GM23338 (cell line): ENCODE measurements at regions not wholly inside any gene's neighbourhood (a gene's known extent, or its start where the extent isn't known, plus 50 kb on each side); places are given as distances from the start of the nearest gene placed in this dataset.

ENCODE experiments used
- ATAC-seq: fragments of 200-7000 bp; cut with Tn5 transposase; 3 replicates; pipeline ENCODE4 v1.9.1; 2020
- DNase-seq: peaks from one replicate; pipeline ENCODE4 v3.0.0-alpha.2; 2015; ENCODE audit warnings: low spot score
- H2AFZ ChIP-seq: fragments of 200-600 bp; sonication (generic); 2 replicates; pipeline ENCODE4 v1.8.0; 2016; ENCODE audit warnings: antibody characterized with exemption, mild to moderate bottlenecking, moderate library complexity
- H3F3A ChIP-seq: fragments of 200-600 bp; sonication (generic); replicated peaks from 2 replicates; pipeline ENCODE4 v1.8.0; 2017; ENCODE audit warnings: antibody characterized with exemption, mixed run types, low read depth
- H3K27ac ChIP-seq: fragments of 200-600 bp; sonication (generic); 2 replicates; pipeline ENCODE4 v1.6.1; 2016; ENCODE audit warnings: low read depth
- H3K27me3 ChIP-seq: fragments of 200-600 bp; sonication (generic); 2 replicates; pipeline ENCODE4 v1.8.0; 2016; ENCODE audit warnings: mild to moderate bottlenecking, mixed run types, moderate library complexity; ENCODE audit not compliant: insufficient read depth
- H3K36me3 ChIP-seq: fragments of 200-600 bp; sonication (generic); 2 replicates; pipeline ENCODE4 v1.8.0; 2016; ENCODE audit warnings: mild to moderate bottlenecking; ENCODE audit not compliant: insufficient read depth
- H3K4me1 ChIP-seq: fragments of 200-600 bp; sonication (generic); 2 replicates; pipeline ENCODE4 v1.8.0; 2016; ENCODE audit warnings: mild to moderate bottlenecking, moderate library complexity; ENCODE audit not compliant: insufficient read depth
- H3K4me2 ChIP-seq: fragments of 200-600 bp; sonication (generic); 2 replicates; pipeline ENCODE4 v1.7.1; 2017; ENCODE audit warnings: mixed run types
- H3K4me3 ChIP-seq: fragments of 200-600 bp; sonication (generic); 2 replicates; pipeline ENCODE4 v1.6.1; 2016; ENCODE audit warnings: mixed run types
- H3K79me2 ChIP-seq: fragments of 200-600 bp; sonication (generic); replicated peaks from 2 replicates; pipeline ENCODE4 v1.8.0; 2017; ENCODE audit warnings: mild to moderate bottlenecking; ENCODE audit not compliant: insufficient read depth
- H3K9me2 ChIP-seq: fragments of 200-600 bp; sonication (generic); 2 replicates; pipeline ENCODE4 v1.8.0; 2017; ENCODE audit not compliant: insufficient read depth
- H4K20me1 ChIP-seq: fragments of 200-600 bp; sonication (generic); replicated peaks from 2 replicates; pipeline ENCODE4 v1.8.0; 2017; ENCODE audit warnings: mild to moderate bottlenecking; ENCODE audit not compliant: insufficient read depth
- H3K27ac Mint-ChIP-seq: 2 replicates; pipeline ENCODE4 v1.8.0; 2020; ENCODE audit warnings: inconsistent platforms, mild to moderate bottlenecking, moderate library complexity, mixed read lengths
- H3K27me3 Mint-ChIP-seq: 3 replicates; pipeline ENCODE4 v1.8.0; 2022; ENCODE audit warnings: low read depth, mild to moderate bottlenecking, moderate library complexity, mixed read lengths, inconsistent platforms; ENCODE audit not compliant: insufficient read depth, poor library complexity
- H3K36me3 Mint-ChIP-seq: 3 replicates; pipeline ENCODE4 v1.8.0; 2021; ENCODE audit warnings: low read depth, mild to moderate bottlenecking, inconsistent platforms, moderate library complexity, mixed read lengths
- H3K4me1 Mint-ChIP-seq: 3 replicates; pipeline ENCODE4 v1.8.0; 2020; ENCODE audit warnings: mild to moderate bottlenecking, inconsistent platforms, mixed read lengths
- H3K4me3 Mint-ChIP-seq: 3 replicates; pipeline ENCODE4 v1.8.0; 2021; ENCODE audit warnings: moderate library complexity, mild to moderate bottlenecking, inconsistent platforms, mixed read lengths
- H3K9me3 Mint-ChIP-seq: 3 replicates; pipeline ENCODE4 v1.8.0; 2020; ENCODE audit warnings: moderate library complexity, mild to moderate bottlenecking, inconsistent platforms, mixed read lengths
- CREB1 ChIP-seq: fragments of 250-450 bp; sonication (Bioruptor Pico); IDR thresholded peaks from 2 replicates; pipeline ENCODE4 v1.5.0; 2020; ENCODE audit warnings: low read depth, mild to moderate bottlenecking, moderate library complexity
- EZH2 ChIP-seq: fragments of 200-600 bp; sonication (generic); IDR thresholded peaks from one replicate; pipeline ENCODE4 v1.8.0; 2017; ENCODE audit warnings: antibody characterized with exemption, mild to moderate bottlenecking, low read depth; ENCODE audit not compliant: unreplicated experiment
- EZH2phosphoT487 ChIP-seq: fragments of 200-600 bp; sonication (generic); IDR thresholded peaks from one replicate; pipeline ENCODE4 v1.8.1; 2018; ENCODE audit warnings: antibody characterized with exemption; ENCODE audit not compliant: unreplicated experiment
- JUNB ChIP-seq: IDR thresholded peaks from one replicate; pipeline ENCODE4 v1.6.1; 2016; ENCODE audit warnings: antibody characterized with exemption; ENCODE audit not compliant: unreplicated experiment
- NANOG ChIP-seq: IDR thresholded peaks from 2 replicates; pipeline ENCODE4 v1.6.1; 2016; ENCODE audit warnings: antibody characterized with exemption, borderline replicate concordance
- POLR2AphosphoS5 ChIP-seq: IDR thresholded peaks from 2 replicates; pipeline ENCODE4 v1.6.1; 2016; ENCODE audit warnings: antibody characterized with exemption, low read depth
- STAT1 ChIP-seq: IDR thresholded peaks from one replicate; pipeline ENCODE4 v1.6.1; 2016; ENCODE audit warnings: antibody characterized with exemption; ENCODE audit not compliant: unreplicated experiment
- ZNF114 ChIP-seq: fragments of 250-450 bp; sonication (Bioruptor Pico); IDR thresholded peaks from 2 replicates; pipeline ENCODE4 v1.5.0; 2020; ENCODE audit warnings: mild to moderate bottlenecking, moderate library complexity
- ZNF331 ChIP-seq: fragments of 250-450 bp; sonication (Bioruptor Pico); IDR thresholded peaks from 2 replicates; pipeline ENCODE4 v1.5.0; 2020; ENCODE audit warnings: low read depth, mild to moderate bottlenecking, moderate library complexity
- TF ChIP-seq, protein P1 (sequence below): IDR thresholded peaks from 2 replicates; pipeline ENCODE4 v1.6.1; 2016; ENCODE audit warnings: antibody characterized with exemption
- TF ChIP-seq, protein P2 (sequence below), 2 experiments: fragments of 200-600 bp in 1 of 2; sonication (generic) in 1 of 2; conservative IDR thresholded peaks; 2 replicates each; pipeline versions ENCODE4 v1.5.1 to v1.6.1; 2016 to 2017; ENCODE audit warnings: antibody characterized with exemption in 2 of 2, low read depth in 2 of 2, mild to moderate bottlenecking in 2 of 2, moderate library complexity in 1 of 2
- TF ChIP-seq, protein P3 (sequence below): fragments of 250-450 bp; sonication (Bioruptor Pico); IDR thresholded peaks from 2 replicates; pipeline ENCODE4 v1.5.0; 2020; ENCODE audit warnings: mild to moderate bottlenecking, moderate library complexity
- TF ChIP-seq, protein P4 (sequence below): IDR thresholded peaks from one replicate; pipeline ENCODE4 v1.6.1; 2018; ENCODE audit warnings: antibody characterized with exemption; ENCODE audit not compliant: unreplicated experiment

DNA sequence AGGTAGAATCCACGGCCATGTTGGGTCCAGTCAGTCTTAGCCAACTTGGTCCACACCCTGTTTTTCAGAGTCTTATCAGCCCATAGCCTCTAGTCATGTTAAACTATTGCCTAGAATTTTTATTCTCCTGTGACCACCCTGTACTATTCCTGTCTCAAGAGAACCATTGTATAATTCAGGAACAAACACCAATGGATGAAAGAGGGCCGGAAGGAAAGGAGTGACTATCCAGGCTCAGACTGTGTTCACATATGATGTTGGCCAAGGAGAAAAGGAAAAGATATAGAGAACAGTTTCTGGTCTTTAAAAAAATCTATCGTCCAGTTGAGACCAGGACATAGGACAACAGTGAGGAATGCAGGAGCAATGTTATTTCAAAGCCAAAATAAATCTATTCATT lies 82.9 kb upstream of the SETBP1 start:
- no peak overlapping the region for H3K4me2 ChIP-seq
- no peak overlapping the region for H3K27ac Mint-ChIP-seq
- TF ChIP-seq NANOG (no peak), EZH2phosphoT487 (no peak), EZH2 (no peak), CREB1 (CRISPR knock-in tag) (no peak), JUNB (no peak), STAT1 (no peak), ZNF114 (CRISPR knock-in tag) (no peak), ZNF331 (CRISPR knock-in tag) (no peak), POLR2AphosphoS5 (no peak)
- TF ChIP-seq, protein P1, sequence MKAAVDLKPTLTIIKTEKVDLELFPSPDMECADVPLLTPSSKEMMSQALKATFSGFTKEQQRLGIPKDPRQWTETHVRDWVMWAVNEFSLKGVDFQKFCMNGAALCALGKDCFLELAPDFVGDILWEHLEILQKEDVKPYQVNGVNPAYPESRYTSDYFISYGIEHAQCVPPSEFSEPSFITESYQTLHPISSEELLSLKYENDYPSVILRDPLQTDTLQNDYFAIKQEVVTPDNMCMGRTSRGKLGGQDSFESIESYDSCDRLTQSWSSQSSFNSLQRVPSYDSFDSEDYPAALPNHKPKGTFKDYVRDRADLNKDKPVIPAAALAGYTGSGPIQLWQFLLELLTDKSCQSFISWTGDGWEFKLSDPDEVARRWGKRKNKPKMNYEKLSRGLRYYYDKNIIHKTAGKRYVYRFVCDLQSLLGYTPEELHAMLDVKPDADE = no peak
- TF ChIP-seq, protein P2, sequence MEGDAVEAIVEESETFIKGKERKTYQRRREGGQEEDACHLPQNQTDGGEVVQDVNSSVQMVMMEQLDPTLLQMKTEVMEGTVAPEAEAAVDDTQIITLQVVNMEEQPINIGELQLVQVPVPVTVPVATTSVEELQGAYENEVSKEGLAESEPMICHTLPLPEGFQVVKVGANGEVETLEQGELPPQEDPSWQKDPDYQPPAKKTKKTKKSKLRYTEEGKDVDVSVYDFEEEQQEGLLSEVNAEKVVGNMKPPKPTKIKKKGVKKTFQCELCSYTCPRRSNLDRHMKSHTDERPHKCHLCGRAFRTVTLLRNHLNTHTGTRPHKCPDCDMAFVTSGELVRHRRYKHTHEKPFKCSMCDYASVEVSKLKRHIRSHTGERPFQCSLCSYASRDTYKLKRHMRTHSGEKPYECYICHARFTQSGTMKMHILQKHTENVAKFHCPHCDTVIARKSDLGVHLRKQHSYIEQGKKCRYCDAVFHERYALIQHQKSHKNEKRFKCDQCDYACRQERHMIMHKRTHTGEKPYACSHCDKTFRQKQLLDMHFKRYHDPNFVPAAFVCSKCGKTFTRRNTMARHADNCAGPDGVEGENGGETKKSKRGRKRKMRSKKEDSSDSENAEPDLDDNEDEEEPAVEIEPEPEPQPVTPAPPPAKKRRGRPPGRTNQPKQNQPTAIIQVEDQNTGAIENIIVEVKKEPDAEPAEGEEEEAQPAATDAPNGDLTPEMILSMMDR (conservative IDR thresholded peaks at IDR 0.05; ENCODE audit: low read depth in 2 of 2) = no peak
- TF ChIP-seq, protein P3, sequence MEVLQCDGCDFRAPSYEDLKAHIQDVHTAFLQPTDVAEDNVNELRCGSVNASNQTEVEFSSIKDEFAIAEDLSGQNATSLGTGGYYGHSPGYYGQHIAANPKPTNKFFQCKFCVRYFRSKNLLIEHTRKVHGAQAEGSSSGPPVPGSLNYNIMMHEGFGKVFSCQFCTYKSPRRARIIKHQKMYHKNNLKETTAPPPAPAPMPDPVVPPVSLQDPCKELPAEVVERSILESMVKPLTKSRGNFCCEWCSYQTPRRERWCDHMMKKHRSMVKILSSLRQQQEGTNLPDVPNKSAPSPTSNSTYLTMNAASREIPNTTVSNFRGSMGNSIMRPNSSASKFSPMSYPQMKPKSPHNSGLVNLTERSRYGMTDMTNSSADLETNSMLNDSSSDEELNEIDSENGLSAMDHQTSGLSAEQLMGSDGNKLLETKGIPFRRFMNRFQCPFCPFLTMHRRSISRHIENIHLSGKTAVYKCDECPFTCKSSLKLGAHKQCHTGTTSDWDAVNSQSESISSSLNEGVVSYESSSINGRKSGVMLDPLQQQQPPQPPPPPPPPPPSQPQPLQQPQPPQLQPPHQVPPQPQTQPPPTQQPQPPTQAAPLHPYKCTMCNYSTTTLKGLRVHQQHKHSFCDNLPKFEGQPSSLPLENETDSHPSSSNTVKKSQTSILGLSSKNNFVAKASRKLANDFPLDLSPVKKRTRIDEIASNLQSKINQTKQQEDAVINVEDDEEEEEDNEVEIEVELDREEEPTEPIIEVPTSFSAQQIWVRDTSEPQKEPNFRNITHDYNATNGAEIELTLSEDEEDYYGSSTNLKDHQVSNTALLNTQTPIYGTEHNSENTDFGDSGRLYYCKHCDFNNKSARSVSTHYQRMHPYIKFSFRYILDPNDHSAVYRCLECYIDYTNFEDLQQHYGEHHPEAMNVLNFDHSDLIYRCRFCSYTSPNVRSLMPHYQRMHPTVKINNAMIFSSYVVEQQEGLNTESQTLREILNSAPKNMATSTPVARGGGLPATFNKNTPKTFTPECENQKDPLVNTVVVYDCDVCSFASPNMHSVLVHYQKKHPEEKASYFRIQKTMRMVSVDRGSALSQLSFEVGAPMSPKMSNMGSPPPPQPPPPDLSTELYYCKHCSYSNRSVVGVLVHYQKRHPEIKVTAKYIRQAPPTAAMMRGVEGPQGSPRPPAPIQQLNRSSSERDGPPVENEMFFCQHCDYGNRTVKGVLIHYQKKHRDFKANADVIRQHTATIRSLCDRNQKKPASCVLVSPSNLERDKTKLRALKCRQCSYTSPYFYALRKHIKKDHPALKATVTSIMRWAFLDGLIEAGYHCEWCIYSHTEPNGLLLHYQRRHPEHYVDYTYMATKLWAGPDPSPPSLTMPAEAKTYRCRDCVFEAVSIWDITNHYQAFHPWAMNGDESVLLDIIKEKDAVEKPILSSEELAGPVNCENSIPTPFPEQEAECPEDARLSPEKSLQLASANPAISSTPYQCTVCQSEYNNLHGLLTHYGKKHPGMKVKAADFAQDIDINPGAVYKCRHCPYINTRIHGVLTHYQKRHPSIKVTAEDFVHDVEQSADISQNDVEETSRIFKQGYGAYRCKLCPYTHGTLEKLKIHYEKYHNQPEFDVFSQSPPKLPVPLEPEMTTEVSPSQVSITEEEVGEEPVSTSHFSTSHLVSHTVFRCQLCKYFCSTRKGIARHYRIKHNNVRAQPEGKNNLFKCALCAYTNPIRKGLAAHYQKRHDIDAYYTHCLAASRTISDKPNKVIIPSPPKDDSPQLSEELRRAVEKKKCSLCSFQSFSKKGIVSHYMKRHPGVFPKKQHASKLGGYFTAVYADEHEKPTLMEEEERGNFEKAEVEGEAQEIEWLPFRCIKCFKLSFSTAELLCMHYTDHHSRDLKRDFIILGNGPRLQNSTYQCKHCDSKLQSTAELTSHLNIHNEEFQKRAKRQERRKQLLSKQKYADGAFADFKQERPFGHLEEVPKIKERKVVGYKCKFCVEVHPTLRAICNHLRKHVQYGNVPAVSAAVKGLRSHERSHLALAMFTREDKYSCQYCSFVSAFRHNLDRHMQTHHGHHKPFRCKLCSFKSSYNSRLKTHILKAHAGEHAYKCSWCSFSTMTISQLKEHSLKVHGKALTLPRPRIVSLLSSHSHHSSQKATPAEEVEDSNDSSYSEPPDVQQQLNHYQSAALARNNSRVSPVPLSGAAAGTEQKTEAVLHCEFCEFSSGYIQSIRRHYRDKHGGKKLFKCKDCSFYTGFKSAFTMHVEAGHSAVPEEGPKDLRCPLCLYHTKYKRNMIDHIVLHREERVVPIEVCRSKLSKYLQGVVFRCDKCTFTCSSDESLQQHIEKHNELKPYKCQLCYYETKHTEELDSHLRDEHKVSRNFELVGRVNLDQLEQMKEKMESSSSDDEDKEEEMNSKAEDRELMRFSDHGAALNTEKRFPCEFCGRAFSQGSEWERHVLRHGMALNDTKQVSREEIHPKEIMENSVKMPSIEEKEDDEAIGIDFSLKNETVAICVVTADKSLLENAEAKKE (CRISPR knock-in tag) = no peak
- TF ChIP-seq, protein P4, sequence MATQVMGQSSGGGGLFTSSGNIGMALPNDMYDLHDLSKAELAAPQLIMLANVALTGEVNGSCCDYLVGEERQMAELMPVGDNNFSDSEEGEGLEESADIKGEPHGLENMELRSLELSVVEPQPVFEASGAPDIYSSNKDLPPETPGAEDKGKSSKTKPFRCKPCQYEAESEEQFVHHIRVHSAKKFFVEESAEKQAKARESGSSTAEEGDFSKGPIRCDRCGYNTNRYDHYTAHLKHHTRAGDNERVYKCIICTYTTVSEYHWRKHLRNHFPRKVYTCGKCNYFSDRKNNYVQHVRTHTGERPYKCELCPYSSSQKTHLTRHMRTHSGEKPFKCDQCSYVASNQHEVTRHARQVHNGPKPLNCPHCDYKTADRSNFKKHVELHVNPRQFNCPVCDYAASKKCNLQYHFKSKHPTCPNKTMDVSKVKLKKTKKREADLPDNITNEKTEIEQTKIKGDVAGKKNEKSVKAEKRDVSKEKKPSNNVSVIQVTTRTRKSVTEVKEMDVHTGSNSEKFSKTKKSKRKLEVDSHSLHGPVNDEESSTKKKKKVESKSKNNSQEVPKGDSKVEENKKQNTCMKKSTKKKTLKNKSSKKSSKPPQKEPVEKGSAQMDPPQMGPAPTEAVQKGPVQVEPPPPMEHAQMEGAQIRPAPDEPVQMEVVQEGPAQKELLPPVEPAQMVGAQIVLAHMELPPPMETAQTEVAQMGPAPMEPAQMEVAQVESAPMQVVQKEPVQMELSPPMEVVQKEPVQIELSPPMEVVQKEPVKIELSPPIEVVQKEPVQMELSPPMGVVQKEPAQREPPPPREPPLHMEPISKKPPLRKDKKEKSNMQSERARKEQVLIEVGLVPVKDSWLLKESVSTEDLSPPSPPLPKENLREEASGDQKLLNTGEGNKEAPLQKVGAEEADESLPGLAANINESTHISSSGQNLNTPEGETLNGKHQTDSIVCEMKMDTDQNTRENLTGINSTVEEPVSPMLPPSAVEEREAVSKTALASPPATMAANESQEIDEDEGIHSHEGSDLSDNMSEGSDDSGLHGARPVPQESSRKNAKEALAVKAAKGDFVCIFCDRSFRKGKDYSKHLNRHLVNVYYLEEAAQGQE = no peak

More for the DNA sequence above, 82.9 kb upstream of the SETBP1 start:
- H3K27me3 ChIP-seq = no peaks in the 10 kb centered on the region
- no peaks in the 10 kb centered on the region for H3K9me3 Mint-ChIP-seq
- no peak for ATAC-seq
- H3K27ac ChIP-seq = no peak overlapping the region
- H2AFZ ChIP-seq = no peak overlapping the region
- H3K4me1 ChIP-seq = no peaks in the 10 kb centered on the region; the same call in 1 of the 2 replicates
- H4K20me1 ChIP-seq = no peaks in the 10 kb centered on the region
- no peak overlapping the region for H3K4me3 Mint-ChIP-seq
- H3K4me1 Mint-ChIP-seq = peaks cover 14% of the 10 kb centered on the region
- DNase-seq = no peak
- H3K79me2 ChIP-seq = no peaks in the 10 kb centered on the region
- peaks cover 16% of the 10 kb centered on the region; the same call in 1 of the 2 replicates for H3K9me2 ChIP-seq
- H3K36me3 Mint-ChIP-seq = no peaks in the 10 kb centered on the region
- H3F3A ChIP-seq = no peaks in the 10 kb centered on the region
- H3K36me3 ChIP-seq = no peaks in the 10 kb centered on the region
- H3K4me3 ChIP-seq = no peak overlapping the region
- no peaks in the 10 kb centered on the region for H3K27me3 Mint-ChIP-seq
